Body of pancreas (tissue), 4 donors: ENCODE measurements at regions not wholly inside any gene's neighbourhood (a gene's known extent, or its start where the extent isn't known, plus 50 kb on each side); places are given as distances from the start of the nearest gene placed in this dataset.
"Not testable (repeated sequence)": the region's sequence is repeated elsewhere in the genome, so short reads cannot be mapped to it uniquely, and the experiment has no call there.

Experiments
- ATAC-seq: fragments of 150-250 bp; one replicate; pipeline ENCODE4 v1.9.1; 2016
- DNase-seq, 4 donors: peaks; one replicate each; pipeline ENCODE4 v3.0.0-alpha.2; 2019
- H3K27ac ChIP-seq, 4 donors: fragments of 200-600 bp; sonication (generic); 1 replicate in 3 of 4; 2 replicates in 1 of 4; pipeline versions ENCODE4 v1.5.1 to v1.6.1; 2016 to 2019; ENCODE audit warnings: mild to moderate bottlenecking in 1 of 4, mixed read lengths in 1 of 4, moderate library complexity in 1 of 4
- H3K27me3 ChIP-seq, 2 donors: fragments of 200-600 bp; sonication (generic); one replicate each; pipeline ENCODE4 v1.6.0; 2016; ENCODE audit warnings: mild to moderate bottlenecking in 1 of 2
- H3K36me3 ChIP-seq, 2 donors: fragments of 200-600 bp; sonication (generic); replicated peaks in 1 of 2; 2 replicates each; pipeline ENCODE4 v1.5.1; 2016; ENCODE audit warnings: low read depth in 2 of 2; ENCODE audit not compliant: insufficient read depth in 1 of 2
- H3K4me1 ChIP-seq: fragments of 200-600 bp; sonication (generic); one replicate; pipeline ENCODE4 v1.6.0; 2016
- H3K4me3 ChIP-seq, 2 donors: fragments of 200-600 bp; sonication (generic); 1 replicate in 1 of 2; 2 replicates in 1 of 2; pipeline ENCODE4 v1.5.1; 2016 to 2019
- H3K9me3 ChIP-seq, 3 donors: fragments of 200-600 bp; sonication (generic); 1 replicate in 2 of 3; 2 replicates in 1 of 3; pipeline ENCODE4 v1.5.1; 2016
- CTCF ChIP-seq, 7 experiments: fragments of 450-650 bp in 4 of 7; fragments of 200-600 bp in 3 of 7; sonication (generic) in 3 of 7; IDR thresholded peaks; one replicate each; pipeline ENCODE4 v1.5.1; 2016 to 2019; ENCODE audit warnings: antibody characterized with exemption in 7 of 7
- POLR2A ChIP-seq, 3 donors: fragments of 450-650 bp; IDR thresholded peaks; one replicate each; pipeline ENCODE4 v1.6.1; 2016; ENCODE audit warnings: antibody characterized with exemption in 3 of 3, mild to moderate bottlenecking in 2 of 3
- WGBS, 2 donors: methylation state at CpG; one replicate each; pipeline ENCODE4 v1.1.5; 2017; 5-methylcytosine and 5-hydroxymethylcytosine counted together
- intact Hi-C: fragments of 100-400 bp; cut with DNase I; formaldehyde crosslinking; loops from one replicate; pipeline ENCODE4 v1.15.1; 2023

GRCh38 chrX:52261125-52261462 is 76.4 kb downstream of the MAGED4 start:
- TF ChIP-seq POLR2A (IDR thresholded peaks at IDR 0.05) = no peak
- TF ChIP-seq CTCF (IDR thresholded peaks at IDR 0.05) = no peak
- WGBS, 2 donors = 0 to 6% methylated on average over 2 of the region's 2 CpGs
- intact Hi-C loops = no loop called here
- Histone ChIP-seq H3K4me3 (no peak overlapping the region), H3K9me3 (no peaks in the 10 kb centered on the region), H3K4me1 (peaks cover 10% of the 10 kb centered on the region), H3K36me3 (no peaks in the 10 kb centered on the region), H3K27ac (peak overlapping the region in 1 of 4 donors; percentile 86), H3K27me3 (no peaks in the 10 kb centered on the region)
- no peak for ATAC-seq
- DNase-seq = no peak

- Histone ChIP-seq H3K27me3 (no peaks in the 10 kb centered on the region), H3K27ac (peak overlapping the region; percentile 68 to 87 (median 78)), H3K9me3 (no peaks in the 10 kb centered on the region), H3K4me3 (peak overlapping the region in 1 of 2 donors; percentile 34), H3K36me3 (no peaks in the 10 kb centered on the region), H3K4me1 (peaks cover 10% of the 10 kb centered on the region)
- 0 to 1% methylated on average over 14 to 38 of the region's 41 CpGs for WGBS, 2 donors
- DNase-seq (peak; percentile 92 to 98 (median 96)), ATAC-seq (peak; percentile 100)
- intact Hi-C loops = no loop called here
- TF ChIP-seq POLR2A (IDR thresholded peaks at IDR 0.05) (peak in 2 of 3 donors; percentile 72 to 77), CTCF (IDR thresholded peaks at IDR 0.05) (peak; percentile 71 to 99 (median 99))
These were observed 76.9 kb downstream of the MAGED4 start for GRCh38 chrX:52261463-52262194.

- Histone ChIP-seq H3K9me3 (no peaks in the 10 kb centered on the region), H3K27me3 (no peaks in the 10 kb centered on the region), H3K4me1 (peaks cover 10% of the 10 kb centered on the region), H3K36me3 (no peaks in the 10 kb centered on the region), H3K27ac (peak overlapping the region; percentile 68 to 87 (median 78)), H3K4me3 (peak overlapping the region in 1 of 2 donors; percentile 34)
- no peak for TF ChIP-seq CTCF (IDR thresholded peaks at IDR 0.05)
- peak in 1 of 3 donors; percentile 11 for TF ChIP-seq POLR2A (IDR thresholded peaks at IDR 0.05)
- intact Hi-C loops = no loop called here
- 11 to 17% methylated on average over 17 to 19 of the region's 19 CpGs for WGBS, 2 donors
- DNase-seq (no peak), ATAC-seq (no peak)
These were observed 77.5 kb downstream of the MAGED4 start for GRCh38 chrX:52262195-52262546.

- Histone ChIP-seq H3K4me3 (no peak overlapping the region), H3K4me1 (peaks cover 10% of the 10 kb centered on the region), H3K9me3 (no peaks in the 10 kb centered on the region), H3K36me3 (no peaks in the 10 kb centered on the region), H3K27ac (no peak overlapping the region), H3K27me3 (no peaks in the 10 kb centered on the region)
- no peak for TF ChIP-seq POLR2A (IDR thresholded peaks at IDR 0.05)
- intact Hi-C loops = no loop called here
- WGBS, 2 donors = 90 to 92% methylated on average over 5 of the region's 5 CpGs
- ATAC-seq = no peak
- DNase-seq = no peak
These were observed 78.7 kb downstream of the MAGED4 start for GRCh38 chrX:52263417-52263816.

GRCh38 chrX:52265713-52266112 is 81.0 kb downstream of the MAGED4 start:
- 30 to 42% methylated on average over 4 of the region's 4 CpGs for WGBS, 2 donors

GRCh38 chrX:52268502-52268901 is 83.8 kb downstream of the MAGED4 start:
- H3K27ac ChIP-seq, intact Hi-C loops, H3K9me3 ChIP-seq, H3K36me3 ChIP-seq, H3K4me3 ChIP-seq, H3K4me1 ChIP-seq, ATAC-seq, DNase-seq, H3K27me3 ChIP-seq: not testable (repeated sequence)
- WGBS, 2 donors = 78% methylated on average over 1 of the region's 1 CpG

More at GRCh38 chrX:52265713-52266112, 81.0 kb downstream of the MAGED4 start:
- H3K9me3 ChIP-seq = no peaks in the 10 kb centered on the region
- H3K27me3 ChIP-seq = no peaks in the 10 kb centered on the region
- ATAC-seq (no peak), DNase-seq (no peak)
- H3K4me1 ChIP-seq = peaks cover 10% of the 10 kb centered on the region
- intact Hi-C loops = no loop called here
- no peak for TF ChIP-seq POLR2A (IDR thresholded peaks at IDR 0.05)
- no peak for TF ChIP-seq CTCF (IDR thresholded peaks at IDR 0.05)
- no peaks in the 10 kb centered on the region for H3K36me3 ChIP-seq
- no peak overlapping the region for H3K4me3 ChIP-seq
- H3K27ac ChIP-seq = no peak overlapping the region
